Activated CD4-positive, alpha-beta memory T cell treated with anti-CD3 and anti-CD28 coated beads, Interleukin-2, amount 10 ng/mL, durations not matched to agents 7 days and 5 days (primary cell): ENCODE measurements at regions not wholly inside any gene's neighbourhood (a gene's known extent, or its start where the extent isn't known, plus 50 kb on each side); places are given as distances from the start of the nearest gene placed in this dataset.
A peak's percentile ranks its signal among the peaks of the same experiment; 100 is the strongest.

Experiments
- CTCF ChIA-PET: fragments of 350-600 bp; sonication (Branson Sonifier 250); formaldehyde crosslinking; loops from one replicate; lab custom pipeline; 2021; ENCODE audit warnings: antibody characterized with exemption, inconsistent platforms; lab: Charles Lee
- POLR2A ChIA-PET: fragments of 350-600 bp; sonication (Branson Sonifier 250); formaldehyde crosslinking; loops from one replicate; lab custom pipeline; 2021; ENCODE audit warnings: antibody characterized with exemption; lab: Charles Lee
- DNase-seq: peaks from one replicate; pipeline ENCODE4 v3.0.0-alpha.2; 2020
- H3K27ac Mint-ChIP-seq: one replicate; pipeline ENCODE4 v1.8.0; 2021; ENCODE audit warnings: mild to moderate bottlenecking, mixed read lengths
- H3K27me3 Mint-ChIP-seq: one replicate; pipeline ENCODE4 v1.8.0; 2021; ENCODE audit warnings: mixed read lengths
- H3K36me3 Mint-ChIP-seq: one replicate; pipeline ENCODE4 v1.8.0; 2021; ENCODE audit warnings: low read depth, mixed read lengths
- H3K4me1 Mint-ChIP-seq: one replicate; pipeline ENCODE4 v1.8.0; 2021; ENCODE audit warnings: mixed read lengths
- H3K4me3 Mint-ChIP-seq: one replicate; pipeline ENCODE4 v1.8.0; 2021; ENCODE audit warnings: mild to moderate bottlenecking, mixed read lengths
- H3K9me3 Mint-ChIP-seq: one replicate; pipeline ENCODE4 v1.8.0; 2021; ENCODE audit warnings: mixed read lengths

DNA sequence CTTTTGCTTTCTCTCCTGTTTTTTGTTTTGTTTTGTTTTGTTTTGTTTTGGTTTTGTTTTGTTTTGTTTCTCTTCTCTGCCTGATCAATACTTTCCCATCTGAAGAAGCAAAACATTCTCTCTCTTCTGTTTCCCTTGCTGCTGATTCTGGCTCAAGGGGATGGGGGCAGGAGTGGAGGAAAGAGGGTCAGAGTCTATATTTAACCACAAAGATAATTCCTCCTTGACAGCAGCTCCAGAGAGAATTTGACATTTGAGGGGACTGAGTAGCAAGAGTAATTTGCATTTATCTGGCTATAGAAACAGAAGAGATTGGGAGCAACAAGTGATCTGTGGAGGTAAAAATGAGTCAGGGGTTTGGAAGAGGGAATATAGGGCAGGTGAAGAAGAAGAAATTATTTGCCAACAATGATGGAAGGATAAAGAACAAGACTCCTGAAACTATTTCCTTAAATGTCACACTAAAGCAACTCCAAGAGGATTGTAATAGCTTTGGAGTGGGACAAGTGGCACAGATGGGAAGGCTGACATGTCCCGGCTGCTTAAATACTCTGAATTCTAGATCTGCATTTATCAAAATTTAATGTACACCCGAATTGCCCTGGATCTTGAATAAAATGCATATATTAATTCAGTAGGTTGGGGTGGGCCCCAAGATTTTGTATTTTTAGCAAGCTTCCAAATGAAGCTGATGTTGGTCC, 349.3 kb upstream of the PLXNA2 start:
- Mint-ChIP-seq H3K36me3 (no peaks in the 10 kb centered on the region), H3K27ac (no peak overlapping the region), H3K4me3 (no peak overlapping the region), H3K4me1 (no peaks in the 10 kb centered on the region), H3K27me3 (peaks cover 3% of the 10 kb centered on the region), H3K9me3 (no peaks in the 10 kb centered on the region)
- POLR2A ChIA-PET: no interaction called here
- DNase-seq: no peak
- CTCF ChIA-PET: no interaction called here

DNA sequence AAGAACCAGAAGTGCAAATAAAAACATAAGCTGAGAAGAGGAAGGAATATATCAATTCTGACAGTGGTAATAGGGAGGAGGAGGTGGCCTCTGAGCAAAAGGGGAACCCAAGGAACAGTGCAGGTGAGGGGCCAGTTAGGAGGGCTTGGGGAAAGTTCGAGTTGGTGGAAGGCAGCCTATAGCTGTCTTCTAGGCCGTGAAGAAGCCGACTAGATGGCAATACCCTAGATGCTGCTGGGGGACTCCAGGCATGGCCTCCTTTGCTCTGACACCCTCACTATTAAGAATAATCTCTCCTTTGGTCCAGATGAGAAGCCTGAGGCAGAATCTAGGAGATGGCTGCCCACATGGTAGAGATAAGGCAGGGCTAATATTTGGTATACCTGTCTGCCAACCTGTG, 351.1 kb upstream of the PLXNA2 start:
- no peak for DNase-seq
- no peaks in the 10 kb centered on the region for H3K9me3 Mint-ChIP-seq
- no peaks in the 10 kb centered on the region for H3K4me1 Mint-ChIP-seq
- peaks cover 3% of the 10 kb centered on the region for H3K27me3 Mint-ChIP-seq
- no peaks in the 10 kb centered on the region for H3K36me3 Mint-ChIP-seq
- CTCF ChIA-PET: no interaction called here
- no peak overlapping the region for H3K4me3 Mint-ChIP-seq
- H3K27ac Mint-ChIP-seq: no peak overlapping the region
- POLR2A ChIA-PET: no interaction called here

DNA sequence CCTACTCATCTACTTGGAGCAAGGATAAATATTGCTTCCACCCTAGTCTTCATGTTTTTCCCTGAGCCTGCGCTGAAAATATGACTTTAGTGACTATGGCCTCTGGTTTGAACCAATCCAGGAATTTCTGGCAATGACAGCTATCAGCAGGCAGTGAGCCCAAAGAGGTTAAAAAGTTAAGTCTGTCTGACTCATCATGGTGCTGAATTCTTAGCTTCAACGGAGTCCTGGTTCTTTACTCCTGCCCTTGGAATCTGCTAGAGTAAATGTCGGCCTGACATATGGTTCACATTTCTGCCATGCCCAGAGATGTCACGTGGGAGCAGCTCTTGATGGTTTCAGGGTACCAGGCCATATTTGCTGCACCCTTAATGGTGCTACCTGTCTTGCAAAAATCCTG, 351.6 kb upstream of the PLXNA2 start:
- ChIA-PET POLR2A (no interaction called here), CTCF (no interaction called here)

DNA sequence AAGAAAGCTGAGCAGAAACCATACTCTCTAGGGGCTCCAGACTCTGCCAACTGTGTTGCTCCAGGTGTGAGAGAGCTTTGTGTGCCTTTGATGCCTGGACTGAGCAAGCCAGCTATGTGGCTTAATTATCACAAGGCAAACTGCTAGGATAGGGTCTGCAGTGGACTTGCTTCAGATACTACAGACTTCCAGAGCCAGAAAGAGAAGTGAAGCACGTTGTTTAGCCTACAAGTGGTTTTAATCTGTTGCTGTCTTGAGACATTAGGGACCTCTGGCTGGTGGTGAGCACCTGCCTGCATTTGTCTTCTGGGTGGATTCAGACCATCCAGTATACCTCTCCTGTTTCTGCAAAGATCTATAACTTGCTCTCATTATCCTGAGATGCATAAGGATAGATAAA, 353.4 kb upstream of the PLXNA2 start:
- no peaks in the 10 kb centered on the region for H3K4me1 Mint-ChIP-seq
- ChIA-PET POLR2A (no interaction called here), CTCF (no interaction called here)
- no peaks in the 10 kb centered on the region for H3K36me3 Mint-ChIP-seq
- peaks cover 3% of the 10 kb centered on the region for H3K27me3 Mint-ChIP-seq
- H3K27ac Mint-ChIP-seq: no peak overlapping the region
- no peaks in the 10 kb centered on the region for H3K9me3 Mint-ChIP-seq
- H3K4me3 Mint-ChIP-seq: no peak overlapping the region
- no peak for DNase-seq

More for the DNA sequence above, 351.6 kb upstream of the PLXNA2 start:
- Mint-ChIP-seq H3K9me3 (no peaks in the 10 kb centered on the region), H3K4me1 (no peaks in the 10 kb centered on the region), H3K36me3 (no peaks in the 10 kb centered on the region), H3K27me3 (peaks cover 3% of the 10 kb centered on the region), H3K27ac (no peak overlapping the region), H3K4me3 (no peak overlapping the region)
- no peak for DNase-seq

- no peak for DNase-seq
- ChIA-PET CTCF (no interaction called here), POLR2A (no interaction called here)
- Mint-ChIP-seq H3K4me1 (no peaks in the 10 kb centered on the region), H3K9me3 (no peaks in the 10 kb centered on the region), H3K27me3 (peaks cover 3% of the 10 kb centered on the region), H3K27ac (no peak overlapping the region), H3K36me3 (no peaks in the 10 kb centered on the region), H3K4me3 (no peak overlapping the region)
Measured at GRCh38 chr1:208598021-208598420, 353.8 kb upstream of the PLXNA2 start.

DNA sequence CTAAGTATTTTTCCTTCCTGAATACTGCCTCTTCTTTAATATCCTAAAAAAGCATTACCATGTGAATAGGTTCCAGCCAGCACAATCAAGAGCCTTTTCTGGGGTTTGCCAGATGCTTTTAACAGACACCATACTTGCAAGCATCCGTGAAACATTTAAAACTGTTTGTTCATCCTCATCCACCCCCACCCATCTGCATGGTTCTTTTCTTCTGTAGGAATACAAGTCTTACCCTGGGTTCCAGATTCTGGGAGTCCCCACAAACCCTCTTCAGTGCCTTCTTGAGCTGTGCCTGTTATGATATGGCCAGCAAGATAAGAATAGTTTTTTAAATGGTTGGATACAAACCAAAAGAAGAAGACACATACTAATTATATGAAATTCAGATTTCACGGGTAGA, 354.9 kb upstream of the PLXNA2 start:
- Mint-ChIP-seq H3K27me3 (no peaks in the 10 kb centered on the region), H3K4me1 (peaks cover 3% of the 10 kb centered on the region), H3K9me3 (no peaks in the 10 kb centered on the region), H3K4me3 (no peak overlapping the region), H3K27ac (no peak overlapping the region), H3K36me3 (no peaks in the 10 kb centered on the region)
- DNase-seq: no peak
- POLR2A ChIA-PET: no interaction called here
- CTCF ChIA-PET: no interaction called here

DNA sequence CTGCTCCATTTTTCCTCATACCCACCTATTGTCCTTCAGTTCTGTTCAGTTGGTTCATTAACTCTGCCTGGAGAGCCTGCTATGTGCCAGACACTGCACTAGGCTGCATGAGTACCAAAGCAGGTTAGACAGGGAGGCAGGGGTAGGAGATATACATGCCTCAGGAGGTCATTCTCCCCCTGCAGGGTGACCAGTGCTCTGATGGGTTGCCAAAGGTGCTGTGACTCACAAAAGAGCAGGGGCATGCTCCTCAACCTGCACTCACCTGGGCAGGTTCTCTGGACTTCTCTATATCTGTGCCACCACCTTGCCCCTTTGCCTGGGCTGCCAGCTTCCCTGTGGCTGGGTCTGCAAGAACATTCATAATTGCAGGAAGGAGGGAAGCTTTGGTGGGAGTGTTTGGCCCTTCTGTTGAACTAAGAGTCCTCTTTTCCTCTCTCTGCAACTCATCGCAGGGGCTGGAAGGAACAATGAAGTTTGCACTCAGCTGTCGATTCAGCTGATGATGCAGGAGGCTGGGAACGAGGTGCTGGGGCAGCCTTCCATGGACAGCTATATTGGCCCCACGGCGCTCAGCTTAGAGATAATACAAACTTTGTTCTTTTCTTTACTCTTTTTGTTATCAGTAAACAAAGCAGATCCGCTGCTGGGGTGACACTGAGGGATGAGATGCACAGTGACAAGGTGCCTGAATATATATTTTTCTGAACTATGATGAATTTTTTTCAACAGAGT, 356.4 kb upstream of the PLXNA2 start:
- no peaks in the 10 kb centered on the region for H3K9me3 Mint-ChIP-seq
- DNase-seq: no peak
- H3K4me3 Mint-ChIP-seq: no peak overlapping the region
- no peaks in the 10 kb centered on the region for H3K27me3 Mint-ChIP-seq
- H3K4me1 Mint-ChIP-seq: peaks cover 15% of the 10 kb centered on the region
- H3K36me3 Mint-ChIP-seq: no peaks in the 10 kb centered on the region
- CTCF ChIA-PET: no interaction called here
- POLR2A ChIA-PET: no interaction called here
- no peak overlapping the region for H3K27ac Mint-ChIP-seq

- Mint-ChIP-seq H3K36me3 (no peaks in the 10 kb centered on the region), H3K27ac (no peak overlapping the region), H3K4me1 (peaks cover 15% of the 10 kb centered on the region), H3K4me3 (no peak overlapping the region), H3K27me3 (no peaks in the 10 kb centered on the region), H3K9me3 (no peaks in the 10 kb centered on the region)
- POLR2A ChIA-PET: no interaction called here
- no peak for DNase-seq
- CTCF ChIA-PET: no interaction called here
Measured at GRCh38 chr1:208601561-208601960, 357.4 kb upstream of the PLXNA2 start.

DNA sequence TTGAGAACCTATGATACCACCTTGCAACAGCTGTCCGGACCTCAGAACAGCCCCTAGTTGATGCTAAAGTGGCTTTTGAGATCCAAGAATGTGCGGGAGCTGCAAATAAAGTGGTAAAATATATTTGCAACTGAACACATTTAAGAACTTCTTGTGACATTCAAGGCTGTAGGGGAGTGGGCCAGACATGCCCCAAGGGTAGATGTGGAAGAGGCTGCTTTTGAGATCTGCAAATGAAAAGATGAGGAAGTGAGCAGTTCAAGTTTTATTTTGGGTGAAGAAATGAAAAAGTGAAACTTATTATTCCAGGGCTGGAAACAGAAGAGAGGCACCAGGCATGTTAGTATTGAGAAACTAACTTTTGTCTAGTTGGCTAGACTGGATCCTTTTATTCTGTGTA, 359.5 kb upstream of the PLXNA2 start:
- H3K36me3 Mint-ChIP-seq: no peaks in the 10 kb centered on the region
- no peaks in the 10 kb centered on the region for H3K27me3 Mint-ChIP-seq
- CTCF ChIA-PET: no interaction called here
- no peak for DNase-seq
- no peak overlapping the region for H3K27ac Mint-ChIP-seq
- H3K9me3 Mint-ChIP-seq: no peaks in the 10 kb centered on the region
- H3K4me3 Mint-ChIP-seq: no peak overlapping the region
- POLR2A ChIA-PET: no interaction called here
- H3K4me1 Mint-ChIP-seq: peaks cover 15% of the 10 kb centered on the region

- Mint-ChIP-seq H3K4me3 (no peak overlapping the region), H3K36me3 (no peaks in the 10 kb centered on the region), H3K9me3 (no peaks in the 10 kb centered on the region), H3K27me3 (no peaks in the 10 kb centered on the region), H3K27ac (peak overlapping the region; percentile 18), H3K4me1 (peaks cover 15% of the 10 kb centered on the region)
- no peak for DNase-seq
- ChIA-PET POLR2A (no interaction called here), CTCF (interaction anchor here (0.8 kb wide), 1 partner anchor 48 kb away, joined by 3 read pairs; no protein-coding TSS in a partner anchor)
Measured at GRCh38 chr1:208604295-208604694, 360.1 kb upstream of the PLXNA2 start.

DNA sequence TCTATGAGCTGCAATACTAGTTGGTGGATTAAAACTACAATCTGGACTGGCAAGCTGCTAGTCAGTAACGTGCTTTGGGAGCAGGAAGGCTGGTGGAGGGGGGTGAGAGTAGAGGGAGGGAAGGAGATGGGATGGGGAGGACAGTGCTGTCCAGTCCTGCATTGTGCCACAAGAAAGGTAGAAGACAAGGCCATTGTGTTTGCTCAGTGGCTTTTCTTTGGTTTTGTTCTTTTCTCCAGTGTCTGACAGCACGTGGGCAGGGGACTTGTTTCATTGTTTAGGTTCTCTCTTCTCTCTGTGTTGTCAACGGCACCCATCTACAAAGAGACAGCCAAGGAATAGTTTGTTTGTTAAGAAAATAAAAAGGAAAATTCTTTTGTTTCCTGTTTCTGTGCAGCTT, 362.8 kb upstream of the PLXNA2 start:
- DNase-seq: no peak
- CTCF ChIA-PET: no interaction called here
- POLR2A ChIA-PET: no interaction called here
- Mint-ChIP-seq H3K27me3 (no peaks in the 10 kb centered on the region), H3K4me1 (peaks cover 15% of the 10 kb centered on the region), H3K27ac (no peak overlapping the region), H3K9me3 (no peaks in the 10 kb centered on the region), H3K36me3 (no peaks in the 10 kb centered on the region), H3K4me3 (no peak overlapping the region)

DNA sequence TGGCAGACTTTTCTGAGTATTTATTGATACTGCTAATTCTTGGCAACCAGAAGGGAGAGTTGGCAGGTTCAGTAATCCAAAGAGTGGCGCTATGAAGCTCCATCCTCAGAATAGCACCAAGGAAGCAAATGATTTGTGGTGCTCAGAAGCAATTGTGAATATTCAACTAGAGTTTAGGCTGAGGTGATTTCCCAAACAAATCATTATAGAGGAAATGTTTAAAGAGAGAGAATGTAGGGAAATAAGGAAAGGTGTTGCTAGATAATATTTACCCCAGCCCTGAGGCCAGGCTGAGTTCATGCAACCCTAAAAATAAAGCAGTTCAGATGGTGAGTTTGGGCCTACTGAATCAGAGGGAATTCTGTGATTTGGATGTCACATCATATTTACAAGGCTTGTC, 363.4 kb upstream of the PLXNA2 start:
- no peaks in the 10 kb centered on the region for H3K36me3 Mint-ChIP-seq
- H3K27me3 Mint-ChIP-seq: no peaks in the 10 kb centered on the region
- CTCF ChIA-PET: no interaction called here
- no peak overlapping the region for H3K4me3 Mint-ChIP-seq
- POLR2A ChIA-PET: no interaction called here
- H3K9me3 Mint-ChIP-seq: no peaks in the 10 kb centered on the region
- no peak for DNase-seq
- peaks cover 15% of the 10 kb centered on the region for H3K4me1 Mint-ChIP-seq
- H3K27ac Mint-ChIP-seq: no peak overlapping the region

DNA sequence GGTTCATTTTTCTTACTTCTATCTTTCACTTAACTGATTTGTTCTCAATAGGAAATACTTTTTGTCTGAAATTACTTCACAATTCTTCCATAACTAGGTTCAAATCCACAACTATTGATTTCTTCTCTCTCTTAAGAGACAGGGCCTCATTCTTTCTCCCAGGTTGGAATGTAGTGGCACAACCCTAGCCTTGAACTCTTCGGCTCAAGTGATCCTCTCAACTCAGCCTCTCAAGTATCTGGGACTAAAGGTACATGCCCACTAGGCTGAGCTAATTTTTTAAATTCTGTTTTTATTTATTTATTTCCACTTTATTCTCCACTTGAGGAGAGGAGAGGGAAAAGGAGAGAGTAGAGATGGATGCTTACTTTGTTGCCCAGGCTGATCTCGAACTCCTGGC, 370.4 kb upstream of the PLXNA2 start:
- CTCF ChIA-PET: no interaction called here
- H3K27me3 Mint-ChIP-seq: no peaks in the 10 kb centered on the region

DNA sequence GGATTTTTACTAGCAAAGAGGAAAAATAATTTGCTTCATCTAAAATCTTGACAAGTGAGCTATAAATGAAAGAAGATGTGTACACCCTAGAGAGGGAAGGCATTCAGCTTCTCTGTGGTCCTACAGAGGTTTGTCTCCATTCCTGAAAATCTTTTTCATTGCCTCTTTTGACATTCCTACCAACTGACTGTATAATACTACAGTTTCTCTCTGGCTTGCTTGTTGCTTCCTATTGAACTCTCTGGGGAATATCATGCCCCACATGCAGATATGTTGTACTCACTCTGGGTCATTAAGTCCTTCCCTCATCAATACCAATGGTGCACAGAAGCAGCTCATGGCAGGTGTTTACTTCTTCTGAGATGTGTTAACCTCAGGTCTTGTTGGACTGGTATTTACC, 371.2 kb upstream of the PLXNA2 start:
- DNase-seq: no peak
- Mint-ChIP-seq H3K9me3 (peaks cover 10% of the 10 kb centered on the region), H3K4me1 (no peaks in the 10 kb centered on the region), H3K27me3 (no peaks in the 10 kb centered on the region), H3K36me3 (no peaks in the 10 kb centered on the region), H3K27ac (no peak overlapping the region), H3K4me3 (no peak overlapping the region)
- ChIA-PET CTCF (no interaction called here), POLR2A (no interaction called here)

More for the DNA sequence above, 370.4 kb upstream of the PLXNA2 start:
- POLR2A ChIA-PET: no interaction called here
- Mint-ChIP-seq H3K27ac (no peak overlapping the region), H3K4me3 (no peak overlapping the region), H3K4me1 (no peaks in the 10 kb centered on the region), H3K36me3 (no peaks in the 10 kb centered on the region), H3K9me3 (peaks cover 6% of the 10 kb centered on the region)
- DNase-seq: no peak
